ENCODE measurements at regions not wholly inside any gene's neighbourhood (a gene's known extent, or its start where the extent isn't known, plus 50 kb on each side); places are given as distances from the start of the nearest gene placed in this dataset.
A peak's percentile ranks its signal among the peaks of the same experiment; 100 is the strongest.

GRCh38 chr2:23283653-23284052 is 101.3 kb upstream of the KLHL29 start:
- no peak for DNase-seq (ENCODE audit: extremely low read depth, low read depth)
- TF ChIP-seq, protein P1, sequence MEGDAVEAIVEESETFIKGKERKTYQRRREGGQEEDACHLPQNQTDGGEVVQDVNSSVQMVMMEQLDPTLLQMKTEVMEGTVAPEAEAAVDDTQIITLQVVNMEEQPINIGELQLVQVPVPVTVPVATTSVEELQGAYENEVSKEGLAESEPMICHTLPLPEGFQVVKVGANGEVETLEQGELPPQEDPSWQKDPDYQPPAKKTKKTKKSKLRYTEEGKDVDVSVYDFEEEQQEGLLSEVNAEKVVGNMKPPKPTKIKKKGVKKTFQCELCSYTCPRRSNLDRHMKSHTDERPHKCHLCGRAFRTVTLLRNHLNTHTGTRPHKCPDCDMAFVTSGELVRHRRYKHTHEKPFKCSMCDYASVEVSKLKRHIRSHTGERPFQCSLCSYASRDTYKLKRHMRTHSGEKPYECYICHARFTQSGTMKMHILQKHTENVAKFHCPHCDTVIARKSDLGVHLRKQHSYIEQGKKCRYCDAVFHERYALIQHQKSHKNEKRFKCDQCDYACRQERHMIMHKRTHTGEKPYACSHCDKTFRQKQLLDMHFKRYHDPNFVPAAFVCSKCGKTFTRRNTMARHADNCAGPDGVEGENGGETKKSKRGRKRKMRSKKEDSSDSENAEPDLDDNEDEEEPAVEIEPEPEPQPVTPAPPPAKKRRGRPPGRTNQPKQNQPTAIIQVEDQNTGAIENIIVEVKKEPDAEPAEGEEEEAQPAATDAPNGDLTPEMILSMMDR (IDR thresholded peaks at IDR 0.05; ENCODE audit: low read depth, low read length, missing control alignments): no peak
- H3K4me3 ChIP-seq (replicated peaks; ENCODE audit: low read depth, low read length): no peak overlapping the region

- H3K4me3 ChIP-seq (replicated peaks; ENCODE audit: low read depth, low read length): no peak overlapping the region
- TF ChIP-seq, protein P1 (IDR thresholded peaks at IDR 0.05; ENCODE audit: low read depth, low read length, missing control alignments): no peak
- DNase-seq (ENCODE audit: extremely low read depth, low read depth): no peak
Measured at GRCh38 chr2:23285091-23285800, 99.7 kb upstream of the KLHL29 start.

DNA sequence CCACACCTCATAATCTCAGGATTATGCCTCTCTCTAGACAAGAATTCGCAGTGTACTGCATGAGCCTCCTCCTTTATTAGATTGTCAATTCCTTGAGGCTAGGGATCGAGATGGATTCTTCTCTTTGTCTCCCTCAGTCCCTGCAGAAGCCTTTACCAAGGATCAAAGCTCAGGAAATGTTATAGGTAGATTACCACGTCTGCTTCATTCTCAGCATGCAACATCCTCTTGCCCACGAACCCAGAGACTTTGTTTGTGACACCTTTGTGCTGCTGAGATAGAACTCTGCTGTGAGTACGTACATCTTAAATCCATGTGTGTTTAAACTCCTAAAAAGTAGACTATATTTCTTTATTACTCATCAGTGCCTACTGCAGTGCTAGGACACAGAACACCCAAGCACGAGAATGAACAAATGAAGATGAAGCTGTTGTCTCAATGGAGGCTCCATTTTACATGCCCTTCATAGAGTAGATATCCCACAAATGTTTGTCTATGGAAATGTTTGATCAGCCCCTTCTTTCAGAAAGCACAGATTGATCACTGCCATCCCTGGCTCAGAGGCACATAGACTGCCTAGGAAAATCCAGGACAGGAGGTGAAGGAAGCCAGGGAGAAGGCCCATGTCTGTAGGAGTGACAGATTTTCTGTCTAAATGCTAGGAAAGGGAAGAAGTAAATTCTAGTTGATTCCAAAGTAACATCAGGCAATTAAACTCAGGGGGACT is 98.8 kb upstream of the KLHL29 start:
- TF ChIP-seq, protein P1 (IDR thresholded peaks at IDR 0.05; ENCODE audit: low read depth, low read length, missing control alignments): no peak
- no peak for DNase-seq (ENCODE audit: extremely low read depth, low read depth)
- no peak overlapping the region for H3K4me3 ChIP-seq (replicated peaks; ENCODE audit: low read depth, low read length)

GRCh38 chr2:23286758-23287704 is 97.9 kb upstream of the KLHL29 start:
- DNase-seq (ENCODE audit: extremely low read depth, low read depth): peak; percentile 69
- H3K4me3 ChIP-seq (replicated peaks; ENCODE audit: low read depth, low read length): no peak overlapping the region
- TF ChIP-seq, protein P1 (IDR thresholded peaks at IDR 0.05; ENCODE audit: low read depth, low read length, missing control alignments): no peak

- H3K4me3 ChIP-seq (replicated peaks; ENCODE audit: low read depth, low read length): no peak overlapping the region
- TF ChIP-seq, protein P1 (IDR thresholded peaks at IDR 0.05; ENCODE audit: low read depth, low read length, missing control alignments): no peak
- DNase-seq (ENCODE audit: extremely low read depth, low read depth): no peak
Measured at GRCh38 chr2:23289671-23290070, 95.3 kb upstream of the KLHL29 start.

DNA sequence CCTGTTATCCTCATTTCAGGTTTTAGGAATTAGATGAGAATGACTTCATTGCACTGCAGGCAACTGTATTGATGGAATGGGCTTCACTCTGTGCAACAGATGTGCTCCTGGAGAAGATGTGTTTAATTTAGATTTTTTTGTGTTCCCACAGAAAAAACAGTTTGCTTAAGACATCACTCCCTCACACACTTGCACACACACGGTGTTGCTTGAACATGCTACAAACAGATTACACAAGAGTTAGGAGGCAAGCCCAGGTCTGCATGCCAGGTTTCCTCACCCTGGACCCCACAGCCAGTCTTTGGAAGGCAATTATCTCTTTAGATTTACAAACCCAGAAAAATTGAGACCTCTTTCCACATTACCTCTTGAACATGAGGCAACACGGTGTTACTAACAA is 93.7 kb upstream of the KLHL29 start:
- TF ChIP-seq, protein P1 (IDR thresholded peaks at IDR 0.05; ENCODE audit: low read depth, low read length, missing control alignments): no peak
- no peak for DNase-seq (ENCODE audit: extremely low read depth, low read depth)
- H3K4me3 ChIP-seq (replicated peaks; ENCODE audit: low read depth, low read length): no peak overlapping the region

Data from HFF-Myc (cell line).